HEK293 (cell line): ENCODE measurements at regions not wholly inside any gene's neighbourhood (a gene's known extent, or its start where the extent isn't known, plus 50 kb on each side); places are given as distances from the start of the nearest gene placed in this dataset.

ENCODE experiments used
- CTCF ChIA-PET: fragments of 350-600 bp; formaldehyde crosslinking; extraction: SDS; loops from one replicate; lab custom pipeline; 2021; ENCODE audit warnings: antibody characterized with exemption; lab: Yijun Ruan, JAX
- POLR2A ChIA-PET: fragments of 300-600 bp; formaldehyde crosslinking; extraction: SDS; loops from one replicate; lab custom pipeline; 2020; ENCODE audit warnings: antibody characterized with exemption, inconsistent platforms; lab: Yijun Ruan, JAX
- H3K27ac ChIP-seq: fragments of 200-500 bp; sonication (Bioruptor generic); 2 replicates; pipeline ENCODE4 v1.5.1; 2014; ENCODE audit warnings: low read depth, low read length, control low read depth, inconsistent platforms; ENCODE audit errors: extremely low read depth
- H3K36me3 ChIP-seq, 2 experiments: fragments of 200-500 bp in 1 of 2; sonication (Bioruptor generic) in 1 of 2; 1 replicate in 1 of 2; 2 replicates in 1 of 2; pipeline ENCODE4 v1.5.1; 2014 to 2017; ENCODE audit warnings: inconsistent platforms in 2 of 2, low read length in 2 of 2; ENCODE audit not compliant: control insufficient read depth in 2 of 2, insufficient read depth in 1 of 2
- H3K4me1 ChIP-seq: fragments of 200-500 bp; sonication (Bioruptor generic); 2 replicates; pipeline ENCODE4 v1.5.1; 2014; ENCODE audit warnings: mild to moderate bottlenecking, low read length, inconsistent platforms; ENCODE audit not compliant: control insufficient read depth, insufficient read depth
- H3K4me3 ChIP-seq: 2 replicates; pipeline ENCODE4 v1.5.1; 2011; ENCODE audit warnings: low read depth, mild to moderate bottlenecking, control low read depth, low read length, moderate library complexity
- H3K9me3 ChIP-seq: fragments of 200-500 bp; sonication (Bioruptor generic); 2 replicates; pipeline ENCODE4 v1.5.1; 2014; ENCODE audit warnings: low read depth, low read length, inconsistent platforms; ENCODE audit not compliant: control insufficient read depth, insufficient read depth
- KLF16 ChIP-seq: fragments of 450-650 bp; formaldehyde crosslinking; IDR thresholded peaks from 2 replicates; pipeline ENCODE4 v1.5.1; 2017; ENCODE audit warnings: missing biosample characterization, missing genetic modification characterization
- KLF17 ChIP-seq: fragments of 450-650 bp; formaldehyde crosslinking; IDR thresholded peaks from 2 replicates; pipeline ENCODE4 v1.5.1; 2016; ENCODE audit warnings: missing biosample characterization, missing genetic modification characterization
- RBAK ChIP-seq: fragments of 450-650 bp; formaldehyde crosslinking; IDR thresholded peaks from 2 replicates; pipeline ENCODE4 v1.5.1; 2016; ENCODE audit warnings: missing biosample characterization, missing genetic modification characterization
- SALL2 ChIP-seq: fragments of 450-650 bp; formaldehyde crosslinking; IDR thresholded peaks from 2 replicates; pipeline ENCODE4 v1.5.0; 2017; ENCODE audit warnings: missing biosample characterization, mild to moderate bottlenecking, missing genetic modification characterization, borderline replicate concordance
- ZBTB21 ChIP-seq: fragments of 450-650 bp; formaldehyde crosslinking; IDR thresholded peaks from 2 replicates; pipeline ENCODE4 v1.5.1; 2017; ENCODE audit warnings: missing biosample characterization, missing genetic modification characterization
- ZNF121 ChIP-seq: fragments of 450-650 bp; formaldehyde crosslinking; IDR thresholded peaks from 2 replicates; pipeline ENCODE4 v1.5.1; 2016; ENCODE audit warnings: missing biosample characterization, missing genetic modification characterization
- ZNF132 ChIP-seq: fragments of 450-650 bp; formaldehyde crosslinking; IDR thresholded peaks from 2 replicates; pipeline ENCODE4 v1.5.1; 2017; ENCODE audit warnings: missing biosample characterization, missing genetic modification characterization, borderline replicate concordance
- ZNF155 ChIP-seq: fragments of 450-650 bp; formaldehyde crosslinking; IDR thresholded peaks from 2 replicates; pipeline ENCODE4 v1.5.1; 2016; ENCODE audit warnings: missing biosample characterization, missing genetic modification characterization
- ZNF157 ChIP-seq: fragments of 450-650 bp; formaldehyde crosslinking; IDR thresholded peaks from 2 replicates; pipeline ENCODE4 v1.5.1; 2016; ENCODE audit warnings: missing biosample characterization, missing genetic modification characterization
- ZNF16 ChIP-seq: fragments of 450-650 bp; formaldehyde crosslinking; IDR thresholded peaks from 2 replicates; pipeline ENCODE4 v1.5.1; 2016; ENCODE audit warnings: low read depth, missing biosample characterization, missing genetic modification characterization
- ZNF174 ChIP-seq: fragments of 450-650 bp; formaldehyde crosslinking; IDR thresholded peaks from 2 replicates; pipeline ENCODE4 v1.5.0; 2017; ENCODE audit warnings: missing biosample characterization, mild to moderate bottlenecking, missing genetic modification characterization
- ZNF214 ChIP-seq: fragments of 450-650 bp; formaldehyde crosslinking; IDR thresholded peaks from 2 replicates; pipeline ENCODE4 v1.5.1; 2017; ENCODE audit warnings: missing biosample characterization, mild to moderate bottlenecking, missing genetic modification characterization, borderline replicate concordance
- ZNF223 ChIP-seq: fragments of 450-650 bp; formaldehyde crosslinking; IDR thresholded peaks from 2 replicates; pipeline ENCODE4 v1.5.1; 2016; ENCODE audit warnings: missing biosample characterization, missing genetic modification characterization
- ZNF239 ChIP-seq: fragments of 450-650 bp; formaldehyde crosslinking; IDR thresholded peaks from 2 replicates; pipeline ENCODE4 v1.5.1; 2016; ENCODE audit warnings: missing biosample characterization, missing genetic modification characterization
- ZNF24 ChIP-seq: fragments of 450-650 bp; formaldehyde crosslinking; IDR thresholded peaks from 2 replicates; pipeline ENCODE4 v1.5.1; 2016; ENCODE audit warnings: missing biosample characterization, missing genetic modification characterization
- ZNF280D ChIP-seq: fragments of 450-650 bp; formaldehyde crosslinking; IDR thresholded peaks from 2 replicates; pipeline ENCODE4 v1.5.1; 2016; ENCODE audit warnings: missing biosample characterization, missing genetic modification characterization
- ZNF362 ChIP-seq: fragments of 450-650 bp; formaldehyde crosslinking; IDR thresholded peaks from 2 replicates; pipeline ENCODE4 v1.5.1; 2016; ENCODE audit warnings: missing biosample characterization, missing genetic modification characterization
- ZNF404 ChIP-seq: fragments of 450-650 bp; formaldehyde crosslinking; IDR thresholded peaks from 2 replicates; pipeline ENCODE4 v1.5.1; 2017; ENCODE audit warnings: missing biosample characterization, missing genetic modification characterization
- ZNF488 ChIP-seq: fragments of 450-650 bp; formaldehyde crosslinking; IDR thresholded peaks from 2 replicates; pipeline ENCODE4 v1.5.1; 2016; ENCODE audit warnings: missing biosample characterization, missing genetic modification characterization
- ZNF555 ChIP-seq: fragments of 450-650 bp; formaldehyde crosslinking; conservative IDR thresholded peaks from 2 replicates; pipeline ENCODE4 v1.5.1; 2017; ENCODE audit warnings: missing biosample characterization, mild to moderate bottlenecking, missing genetic modification characterization, inconsistent platforms
- ZNF558 ChIP-seq: fragments of 450-650 bp; formaldehyde crosslinking; IDR thresholded peaks from 2 replicates; pipeline ENCODE4 v1.5.1; 2016; ENCODE audit warnings: missing biosample characterization, missing genetic modification characterization
- ZNF610 ChIP-seq: fragments of 450-650 bp; formaldehyde crosslinking; IDR thresholded peaks from 2 replicates; pipeline ENCODE4 v1.5.1; 2016; ENCODE audit warnings: missing biosample characterization, missing genetic modification characterization, borderline replicate concordance
- ZSCAN16 ChIP-seq: fragments of 450-650 bp; formaldehyde crosslinking; IDR thresholded peaks from 2 replicates; pipeline ENCODE4 v1.5.1; 2016; ENCODE audit warnings: missing biosample characterization, missing genetic modification characterization
- ZSCAN4 ChIP-seq: fragments of 450-650 bp; formaldehyde crosslinking; IDR thresholded peaks from 2 replicates; pipeline ENCODE4 v1.5.1; 2017; ENCODE audit warnings: missing biosample characterization, missing genetic modification characterization

- no peaks in the 10 kb centered on the region for H3K36me3 ChIP-seq
- CTCF ChIA-PET, result interaction anchor here (0.7 kb wide), 1 partner anchor 26 kb away, joined by 3 read pairs; no protein-coding TSS in a partner anchor
- H3K4me1 ChIP-seq, result no peaks in the 10 kb centered on the region
- no peak overlapping the region for H3K4me3 ChIP-seq
- POLR2A ChIA-PET, result no interaction called here
- H3K27ac ChIP-seq, result no peak overlapping the region
- H3K9me3 ChIP-seq, result no peaks in the 10 kb centered on the region
- TF ChIP-seq ZNF214 (no peak), ZNF223 (no peak), ZNF558 (tag by site-specific recombination) (no peak), ZNF157 (no peak), ZNF555 (tag by site-specific recombination) (no peak), ZNF239 (no peak), ZNF610 (no peak), ZNF174 (no peak), ZNF24 (tag by site-specific recombination) (no peak), ZSCAN16 (tag by site-specific recombination) (no peak), ZNF404 (tag by site-specific recombination) (no peak)
Measured at GRCh38 chr5:2010940-2011339, 128.2 kb upstream of the IRX4 start.

GRCh38 chr5:2009986-2010914, 127.5 kb upstream of the IRX4 start:
- H3K4me1 ChIP-seq, result no peaks in the 10 kb centered on the region
- H3K36me3 ChIP-seq, result no peaks in the 10 kb centered on the region
- POLR2A ChIA-PET, result no interaction called here
- TF ChIP-seq ZSCAN4, result no peak
- no peak for TF ChIP-seq RBAK (tag by site-specific recombination)
- no peak for TF ChIP-seq ZNF362 (tag by site-specific recombination)
- no peak for TF ChIP-seq ZNF488 (tag by site-specific recombination)
- TF ChIP-seq ZBTB21 (tag by site-specific recombination), result no peak
- TF ChIP-seq SALL2 (tag by site-specific recombination), result no peak
- no peak for TF ChIP-seq ZNF214
- no peak for TF ChIP-seq ZNF155 (tag by site-specific recombination)
- H3K27ac ChIP-seq, result no peak overlapping the region
- H3K9me3 ChIP-seq, result no peaks in the 10 kb centered on the region
- H3K4me3 ChIP-seq, result no peak overlapping the region
- CTCF ChIA-PET, result interaction anchor here (0.7 to 1.2 kb wide), 2 partner anchors 27 to 186 kb away, joined by 3 read pairs; no protein-coding TSS in a partner anchor

- no peak overlapping the region for H3K27ac ChIP-seq
- no peaks in the 10 kb centered on the region for H3K36me3 ChIP-seq
- no peak overlapping the region for H3K4me3 ChIP-seq
- H3K9me3 ChIP-seq, result no peaks in the 10 kb centered on the region
- no peaks in the 10 kb centered on the region for H3K4me1 ChIP-seq
- ChIA-PET CTCF (interaction anchor here (0.7 to 1.2 kb wide), 2 partner anchors 185 to 340 kb away, joined by 3 read pairs; no protein-coding TSS in a partner anchor), POLR2A (no interaction called here)
- no peak for TF ChIP-seq ZNF132 (tag by site-specific recombination)
- TF ChIP-seq ZNF121 (tag by site-specific recombination), result no peak
- TF ChIP-seq KLF17 (tag by site-specific recombination), result no peak
- no peak for TF ChIP-seq ZNF24 (tag by site-specific recombination)
- no peak for TF ChIP-seq KLF16 (tag by site-specific recombination)
- no peak for TF ChIP-seq ZNF280D (tag by site-specific recombination)
- no peak for TF ChIP-seq ZNF16 (tag by site-specific recombination)
Measured at GRCh38 chr5:2008851-2009629, 126.3 kb upstream of the IRX4 start.
